Adipocyte (in vitro differentiated cells): ENCODE measurements at regions not wholly inside any gene's neighbourhood (a gene's known extent, or its start where the extent isn't known, plus 50 kb on each side); places are given as distances from the start of the nearest gene placed in this dataset.
"Not testable (repeated sequence)": the region's sequence is repeated elsewhere in the genome, so short reads cannot be mapped to it uniquely, and the experiment has no call there.

Source experiments
- DNase-seq: peaks from one replicate; pipeline ENCODE4 v3.0.0-alpha.2; 2015; ENCODE audit warnings: low read depth
- H3K27me3 ChIP-seq: replicated peaks from 2 replicates; pipeline ENCODE4 v1.7.0; 2013; ENCODE audit warnings: mild to moderate bottlenecking, low read length, moderate library complexity; ENCODE audit not compliant: control insufficient read depth, insufficient read depth
- H3K36me3 ChIP-seq: 2 replicates; pipeline ENCODE4 v1.7.0; 2013; ENCODE audit warnings: low read length, mild to moderate bottlenecking, moderate library complexity; ENCODE audit not compliant: control insufficient read depth, insufficient read depth, severe bottlenecking
- H3K4me1 ChIP-seq: 2 replicates; pipeline ENCODE4 v1.7.0; 2013; ENCODE audit warnings: mild to moderate bottlenecking, low read length, moderate library complexity; ENCODE audit not compliant: control insufficient read depth, insufficient read depth
- H3K4me3 ChIP-seq: 2 replicates; pipeline ENCODE4 v1.7.0; 2013; ENCODE audit warnings: mild to moderate bottlenecking, low read length, moderate library complexity
- H3K9ac ChIP-seq: 2 replicates; pipeline ENCODE4 v1.7.0; 2013; ENCODE audit warnings: mild to moderate bottlenecking, low read length, moderate library complexity
- H3K9me3 ChIP-seq: 2 replicates; pipeline ENCODE4 v1.7.0; 2013; ENCODE audit warnings: mild to moderate bottlenecking, low read length, moderate library complexity; ENCODE audit not compliant: control insufficient read depth

GRCh38 chr6:167707686-167708500 is 118.8 kb upstream of the AFDN start:
- no peak for DNase-seq
- Histone ChIP-seq H3K36me3 (no peaks in the 10 kb centered on the region), H3K9me3 (no peaks in the 10 kb centered on the region), H3K9ac (no peak overlapping the region), H3K27me3 (peaks cover 27% of the 10 kb centered on the region), H3K4me1 (no peaks in the 10 kb centered on the region), H3K4me3 (no peak overlapping the region)

GRCh38 chr6:167708501-167709094 is 118.1 kb upstream of the AFDN start:
- Histone ChIP-seq H3K27me3 (peaks cover 34% of the 10 kb centered on the region), H3K9ac (no peak overlapping the region), H3K9me3 (no peaks in the 10 kb centered on the region), H3K36me3 (no peaks in the 10 kb centered on the region), H3K4me1 (no peaks in the 10 kb centered on the region), H3K4me3 (no peak overlapping the region)
- DNase-seq = no peak

GRCh38 chr6:167709196-167709595 is 117.5 kb upstream of the AFDN start:
- no peaks in the 10 kb centered on the region for H3K9me3 ChIP-seq
- H3K4me3 ChIP-seq = no peak overlapping the region

GRCh38 chr6:167709776-167710336 is 116.9 kb upstream of the AFDN start:
- H3K4me1 ChIP-seq, H3K4me3 ChIP-seq, H3K9ac ChIP-seq, H3K36me3 ChIP-seq, H3K9me3 ChIP-seq, DNase-seq: not testable (repeated sequence)
- H3K27me3 ChIP-seq = peaks cover 37% of the 10 kb centered on the region

More at GRCh38 chr6:167709196-167709595, 117.5 kb upstream of the AFDN start:
- no peak overlapping the region for H3K9ac ChIP-seq
- peaks cover 40% of the 10 kb centered on the region for H3K27me3 ChIP-seq
- no peaks in the 10 kb centered on the region for H3K4me1 ChIP-seq
- no peak for DNase-seq
- H3K36me3 ChIP-seq = no peaks in the 10 kb centered on the region

- H3K9ac ChIP-seq = no peak overlapping the region
- no peak for DNase-seq
- H3K9me3 ChIP-seq = no peaks in the 10 kb centered on the region
- H3K27me3 ChIP-seq = peaks cover 33% of the 10 kb centered on the region
- no peak overlapping the region for H3K4me3 ChIP-seq
- H3K4me1 ChIP-seq = no peaks in the 10 kb centered on the region
- no peaks in the 10 kb centered on the region for H3K36me3 ChIP-seq
Observed at GRCh38 chr6:167710363-167710920, 116.3 kb upstream of the AFDN start.

GRCh38 chr6:167711211-167711610 is 115.5 kb upstream of the AFDN start:
- H3K4me1 ChIP-seq = no peaks in the 10 kb centered on the region
- peaks cover 38% of the 10 kb centered on the region for H3K27me3 ChIP-seq
- no peak overlapping the region for H3K4me3 ChIP-seq
- H3K9me3 ChIP-seq = no peaks in the 10 kb centered on the region
- H3K36me3 ChIP-seq = no peaks in the 10 kb centered on the region
- no peak for DNase-seq
- no peak overlapping the region for H3K9ac ChIP-seq

GRCh38 chr6:167711768-167712730 is 114.7 kb upstream of the AFDN start:
- no peaks in the 10 kb centered on the region for H3K9me3 ChIP-seq
- no peak overlapping the region for H3K4me3 ChIP-seq
- H3K27me3 ChIP-seq = peaks cover 43% of the 10 kb centered on the region
- H3K9ac ChIP-seq = no peak overlapping the region
- H3K4me1 ChIP-seq = no peaks in the 10 kb centered on the region
- no peak for DNase-seq
- H3K36me3 ChIP-seq = no peaks in the 10 kb centered on the region

- H3K4me1 ChIP-seq = no peaks in the 10 kb centered on the region
- DNase-seq = no peak
- H3K36me3 ChIP-seq = no peaks in the 10 kb centered on the region
- no peak overlapping the region for H3K9ac ChIP-seq
- peaks cover 4% of the 10 kb centered on the region for H3K9me3 ChIP-seq
- peaks cover 47% of the 10 kb centered on the region for H3K27me3 ChIP-seq
- no peak overlapping the region for H3K4me3 ChIP-seq
Observed at GRCh38 chr6:167712731-167713475, 113.8 kb upstream of the AFDN start.

- no peak for DNase-seq
- H3K9me3 ChIP-seq = peaks cover 13% of the 10 kb centered on the region
Observed at GRCh38 chr6:167714152-167714551, 112.6 kb upstream of the AFDN start.

GRCh38 chr6:167717455-167717854 is 109.3 kb upstream of the AFDN start:
- H3K4me3 ChIP-seq = no peak overlapping the region
- no peaks in the 10 kb centered on the region for H3K36me3 ChIP-seq
- H3K9me3 ChIP-seq = peaks cover 16% of the 10 kb centered on the region
- peaks cover 60% of the 10 kb centered on the region for H3K27me3 ChIP-seq
- no peak for DNase-seq
- peaks cover 14% of the 10 kb centered on the region for H3K4me1 ChIP-seq
- H3K9ac ChIP-seq = no peak overlapping the region

More at GRCh38 chr6:167714152-167714551, 112.6 kb upstream of the AFDN start:
- H3K36me3 ChIP-seq = no peaks in the 10 kb centered on the region
- H3K4me3 ChIP-seq = no peak overlapping the region
- H3K4me1 ChIP-seq = no peaks in the 10 kb centered on the region
- peaks cover 49% of the 10 kb centered on the region for H3K27me3 ChIP-seq
- no peak overlapping the region for H3K9ac ChIP-seq
